SHP77 treated with DMSO at 0.1 percent for 48 hours (cell line): ENCODE measurements at regions not wholly inside any gene's neighbourhood (a gene's known extent, or its start where the extent isn't known, plus 50 kb on each side); places are given as distances from the start of the nearest gene placed in this dataset.

Source experiments
- DNase-seq: peaks from one replicate; lab custom pipeline; 2025; lab: John Stamatoyannopoulos, UW

DNA sequence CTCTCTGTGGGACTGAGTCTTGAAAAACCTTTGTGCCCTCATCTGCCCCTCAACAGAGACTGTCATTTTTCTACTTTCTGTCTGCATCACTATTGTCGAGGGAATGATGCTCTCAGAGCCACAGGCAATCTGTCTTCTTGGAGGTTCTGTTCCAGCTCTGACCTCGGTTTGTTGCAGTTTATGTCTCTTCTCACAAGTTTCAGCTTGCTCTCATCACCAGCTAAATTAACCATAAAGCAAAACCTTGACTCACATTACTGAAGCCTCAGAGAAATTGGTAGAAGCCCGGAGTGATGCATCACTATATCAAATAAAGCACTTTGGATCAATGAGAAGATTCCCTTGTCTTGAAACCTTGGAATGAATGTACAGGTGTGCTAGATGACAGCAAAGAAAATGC, 60.6 kb upstream of the BLID start:
- DNase-seq, result no peak

DNA sequence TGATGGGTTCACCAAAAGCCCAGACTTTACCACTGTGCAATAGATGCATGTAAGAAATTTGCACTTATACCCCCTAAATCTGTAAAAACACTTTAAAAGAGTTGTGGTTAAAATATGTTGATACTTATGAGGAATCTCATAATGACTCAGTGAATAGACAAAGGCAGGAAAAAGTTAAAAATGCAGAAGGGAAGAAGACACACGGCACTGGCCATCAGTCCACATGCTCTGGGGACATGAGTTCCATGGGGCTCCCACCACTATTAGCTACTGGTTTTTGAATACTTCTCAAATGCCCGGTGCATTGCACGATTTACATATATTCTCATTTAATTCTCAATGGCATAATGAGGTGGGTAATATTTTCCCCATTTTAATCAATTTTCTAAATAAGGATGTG, 59.3 kb upstream of the BLID start:
- DNase-seq, result no peak

DNA sequence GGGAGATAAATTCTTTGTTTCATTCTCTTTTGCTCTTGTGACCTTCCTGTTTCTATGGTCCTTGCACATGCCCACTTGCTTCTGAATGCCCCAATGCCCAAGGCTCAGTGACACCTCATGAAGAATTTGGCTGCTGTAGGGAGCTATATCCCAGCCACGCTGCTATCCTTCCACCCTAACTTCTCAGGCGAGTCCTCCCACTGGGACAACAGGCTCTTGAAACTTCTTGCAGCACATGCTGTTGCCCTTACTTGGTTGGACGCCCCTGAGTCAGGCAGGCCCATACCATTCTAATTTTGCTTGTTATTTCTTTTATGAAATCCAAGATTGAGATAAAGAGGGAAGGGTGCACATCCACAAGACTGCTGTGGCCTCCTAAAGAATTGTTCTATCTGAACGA, 57.6 kb upstream of the BLID start:
- DNase-seq, result no peak

DNA sequence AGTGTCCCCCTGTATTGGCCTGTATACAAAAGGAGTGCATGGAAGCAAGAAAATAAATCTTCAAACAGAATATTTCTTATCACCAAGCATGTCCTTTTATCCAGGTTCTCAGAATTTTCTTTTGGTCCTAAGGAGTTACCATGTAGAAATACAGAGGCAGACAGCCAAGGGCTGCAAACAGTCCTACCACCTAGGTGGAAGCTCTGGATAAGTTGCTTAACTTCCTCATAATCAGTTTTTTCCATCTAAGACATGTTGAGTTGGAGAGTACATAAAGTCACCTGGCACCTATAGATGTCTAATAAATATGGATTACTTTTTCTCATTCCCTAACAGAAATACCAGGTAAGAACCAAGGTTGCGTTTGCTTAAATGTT, 57.0 kb upstream of the BLID start:
- no peak for DNase-seq

DNA sequence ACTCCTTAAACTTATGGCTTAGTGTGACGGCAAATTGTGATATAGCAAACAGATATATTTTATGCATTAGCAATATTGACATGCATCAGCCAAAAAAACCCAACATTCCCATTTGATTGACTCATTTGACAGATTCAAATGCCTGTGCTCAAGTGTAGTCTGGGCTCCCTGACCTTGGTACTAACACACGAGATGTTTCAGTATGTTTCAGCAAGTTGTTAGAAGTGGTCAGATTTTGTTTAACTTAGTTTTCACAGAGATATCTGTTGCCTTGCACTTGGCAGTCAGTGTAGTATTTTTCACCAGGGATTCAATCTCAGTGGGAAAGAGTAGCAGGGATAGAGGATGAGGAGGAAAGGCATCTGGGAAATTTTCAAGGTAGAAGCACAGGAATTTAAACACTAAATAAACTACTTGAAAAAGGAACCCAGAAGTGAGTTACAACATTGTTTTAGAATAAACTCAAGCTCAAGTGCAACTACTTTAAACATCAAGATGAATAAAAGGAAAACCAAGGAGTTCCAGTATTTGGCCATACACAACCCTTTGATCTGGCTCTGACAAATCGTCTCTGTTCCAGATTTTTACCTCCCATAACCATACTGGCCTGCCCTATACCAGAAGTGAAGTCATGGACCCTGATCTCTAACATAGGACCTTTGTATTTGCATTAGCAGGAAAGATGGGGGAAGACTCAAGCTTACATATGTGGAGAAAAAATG, 56.5 kb upstream of the BLID start:
- no peak for DNase-seq

DNA sequence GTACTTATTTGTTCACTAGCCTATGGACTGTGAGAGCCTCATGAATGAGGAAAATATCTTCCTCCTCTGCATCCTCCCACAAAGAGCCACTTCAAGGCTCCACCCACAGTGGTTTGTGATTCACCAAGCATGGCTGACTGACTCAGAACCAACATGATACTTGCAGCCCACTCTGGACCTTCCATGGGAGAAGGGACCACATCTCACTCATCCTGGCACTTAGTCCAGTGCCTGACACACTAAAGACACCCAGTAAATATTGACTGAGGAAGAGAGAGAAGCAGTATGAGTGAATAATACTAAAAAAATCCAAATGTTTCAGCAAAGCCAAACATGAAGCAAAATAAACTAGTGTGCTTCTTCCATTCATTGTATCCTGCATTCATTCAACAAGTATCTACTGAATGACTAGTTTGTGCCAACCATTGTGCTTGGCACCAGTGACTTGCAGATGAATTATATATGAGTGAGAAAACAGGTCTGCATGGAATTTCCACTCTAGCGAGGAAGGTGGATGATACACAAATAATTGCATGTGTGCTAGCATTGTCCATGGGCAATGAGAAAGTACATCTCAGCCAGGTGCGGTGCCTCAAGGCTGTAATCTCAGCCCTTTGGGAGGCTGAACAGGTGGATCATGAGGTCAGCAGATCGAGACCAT, 54.9 kb upstream of the BLID start:
- no peak for DNase-seq

DNA sequence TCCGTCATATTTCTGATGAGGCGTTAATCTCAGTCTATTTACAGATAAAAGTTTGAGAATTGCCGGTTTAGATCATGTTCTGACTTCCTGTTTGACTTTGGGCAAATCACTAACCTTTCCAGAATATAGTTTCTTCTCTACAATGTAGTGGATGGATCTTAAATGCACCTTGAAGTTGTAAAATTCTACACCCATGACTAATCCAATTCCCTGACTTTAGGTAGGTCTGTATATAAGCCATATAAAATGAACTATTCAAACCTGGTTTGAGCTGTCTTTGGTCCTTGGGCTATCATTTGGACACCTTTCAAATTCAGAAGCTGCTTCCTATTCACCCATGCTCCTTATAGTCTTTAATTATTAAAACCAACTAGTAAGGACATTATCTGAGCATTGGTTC, 52.2 kb upstream of the BLID start:
- DNase-seq, result no peak

DNA sequence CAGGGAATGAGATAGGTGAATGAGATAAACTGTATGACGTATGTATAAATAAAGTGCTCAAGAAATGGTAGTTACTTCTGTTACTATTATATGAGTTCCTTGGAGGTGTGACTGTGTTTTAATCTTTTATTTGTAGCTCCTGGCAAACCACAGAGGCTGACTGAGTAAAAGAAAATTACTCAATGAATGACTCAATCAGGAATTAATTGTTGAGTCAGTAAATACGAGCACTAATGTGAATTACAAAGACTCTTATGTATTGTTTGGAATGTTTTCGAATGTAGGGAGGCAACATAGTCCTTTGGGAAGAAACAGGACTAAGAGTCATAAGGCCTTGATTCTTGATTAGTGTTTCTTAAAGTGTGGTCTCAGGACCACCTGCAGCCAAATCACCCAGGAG, 51.1 kb upstream of the BLID start:
- DNase-seq, result no peak

DNA sequence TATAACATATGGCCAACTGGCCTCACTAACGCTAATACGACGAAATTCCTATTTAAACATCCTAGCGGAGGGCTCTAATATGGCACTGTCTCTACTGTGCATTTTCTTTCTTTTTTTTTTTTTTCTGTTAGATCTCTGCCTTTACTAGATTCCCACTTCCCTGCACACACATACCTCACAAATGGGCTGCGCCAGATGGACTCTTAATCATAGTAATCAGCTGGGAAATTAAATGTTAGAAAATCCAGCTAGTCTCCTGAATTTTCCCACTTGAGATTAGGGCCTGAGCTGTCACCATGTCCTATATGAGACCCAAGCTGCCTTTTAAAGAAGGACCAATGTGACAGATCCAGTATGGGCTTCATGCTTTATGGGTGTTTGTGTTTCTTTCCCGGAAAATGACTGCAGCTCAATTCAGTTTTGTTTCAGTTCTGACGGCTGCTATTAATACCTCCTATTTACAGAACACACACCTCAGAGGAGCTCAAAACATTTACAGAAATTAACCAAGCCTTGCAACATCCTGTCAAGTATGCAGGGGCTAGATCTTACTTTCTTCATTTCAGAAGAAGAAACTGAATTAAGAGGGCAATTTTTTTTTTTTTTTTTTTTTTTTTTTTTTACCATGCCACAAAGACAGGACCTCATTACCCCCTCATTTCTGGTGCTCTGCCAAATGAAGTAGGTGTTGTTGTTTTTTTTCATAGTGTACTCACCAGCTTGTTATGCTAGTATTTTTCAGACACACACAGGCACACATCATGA, 49.8 kb upstream of the BLID start:
- DNase-seq, result no peak
